ENCODE measurements at regions not wholly inside any gene's neighbourhood (a gene's known extent, or its start where the extent isn't known, plus 50 kb on each side); places are given as distances from the start of the nearest gene placed in this dataset.
"Not testable (repeated sequence)": the region's sequence is repeated elsewhere in the genome, so short reads cannot be mapped to it uniquely, and the experiment has no call there.

- DNase-seq = no peak
Measured at GRCh38 chr14:45705940-45706534, 453.0 kb upstream of the MIS18BP1 start.

GRCh38 chr14:45699471-45699870, 446.5 kb upstream of the MIS18BP1 start:
- no peak for DNase-seq

- no peak for DNase-seq
Measured at GRCh38 chr14:45698462-45699134, 445.6 kb upstream of the MIS18BP1 start.

DNA sequence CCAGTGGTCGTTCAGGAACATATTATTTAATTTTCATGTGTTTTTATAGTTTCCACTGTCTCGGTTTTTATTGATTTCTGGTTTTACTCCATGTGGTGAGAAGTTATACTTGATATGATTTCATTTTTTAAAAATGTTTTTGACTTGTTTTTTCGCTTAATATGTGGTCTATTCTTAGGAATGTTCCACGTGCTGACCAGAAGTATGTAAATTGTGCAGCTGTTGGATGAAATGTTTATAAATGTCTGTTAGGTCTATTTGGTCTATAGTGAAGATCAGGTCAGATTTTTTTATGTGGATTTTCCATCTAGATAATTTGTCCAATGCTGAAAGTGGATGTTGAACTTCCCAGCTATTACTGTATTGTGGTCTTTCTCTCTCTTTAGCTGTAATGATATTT, 433.8 kb upstream of the MIS18BP1 start:
- no peak for DNase-seq

- DNase-seq = no peak
Measured at GRCh38 chr14:45680531-45680930, 427.5 kb upstream of the MIS18BP1 start.

DNA sequence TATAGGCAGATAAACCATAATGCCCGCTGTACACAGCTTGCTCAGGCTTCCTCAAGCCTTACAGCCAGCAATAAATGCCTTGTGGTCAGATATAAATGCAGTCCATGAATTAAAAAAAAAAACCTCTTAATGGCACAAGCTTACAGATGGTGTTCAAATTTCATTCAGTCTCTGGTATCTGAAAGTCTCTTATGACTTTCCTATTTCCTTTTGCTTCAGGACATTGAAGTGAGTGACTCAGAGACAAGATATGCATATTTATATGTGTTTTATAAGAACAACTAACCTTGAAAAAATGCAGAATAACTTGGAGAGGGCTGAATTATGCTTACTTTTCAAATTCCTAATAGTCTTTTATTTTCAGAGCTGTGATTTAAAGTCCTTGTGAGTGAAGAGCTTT, 426.9 kb upstream of the MIS18BP1 start:
- DNase-seq = no peak

DNA sequence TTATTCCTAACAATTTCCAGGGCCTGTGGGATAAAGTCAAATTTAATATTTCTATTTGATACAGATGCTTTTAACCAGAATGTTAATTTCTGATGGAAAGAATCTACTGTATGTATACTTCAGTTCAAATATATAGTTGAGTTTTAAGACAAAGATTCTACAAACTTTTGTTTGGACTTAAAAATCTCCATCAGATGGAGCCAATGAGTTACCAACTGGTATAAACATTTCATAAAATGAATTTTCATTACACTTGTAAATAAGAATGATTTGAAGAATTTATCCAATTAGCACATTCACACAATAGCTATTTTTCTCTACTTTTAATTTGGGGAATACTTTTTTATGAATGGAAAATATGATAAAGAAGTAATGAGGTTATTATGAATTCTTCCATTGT, 425.2 kb upstream of the MIS18BP1 start:
- no peak for DNase-seq

DNA sequence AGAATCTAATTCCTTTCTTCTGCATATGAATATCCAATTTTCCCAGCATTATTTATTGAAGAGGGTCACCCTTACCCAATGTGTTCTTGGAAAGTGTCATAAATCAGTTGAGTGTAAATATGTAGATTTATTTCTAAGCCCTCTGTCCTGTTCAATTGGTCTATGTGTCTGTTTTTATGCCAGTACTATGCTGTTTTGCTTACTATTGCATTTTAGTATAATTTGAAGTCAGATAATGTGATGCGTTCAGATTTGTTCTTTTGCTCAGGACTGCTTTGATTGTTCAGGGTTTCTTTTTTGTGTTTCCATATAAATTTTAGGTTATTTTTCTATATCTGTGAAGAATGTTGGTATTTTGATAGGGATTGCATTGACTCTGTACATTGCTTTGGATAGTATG, 420.4 kb upstream of the MIS18BP1 start:
- DNase-seq = no peak

- no peak for DNase-seq
Measured at GRCh38 chr14:45664668-45665356, 411.8 kb upstream of the MIS18BP1 start.

- no peak for DNase-seq
Measured at GRCh38 chr14:45658917-45659299, 405.9 kb upstream of the MIS18BP1 start.

DNA sequence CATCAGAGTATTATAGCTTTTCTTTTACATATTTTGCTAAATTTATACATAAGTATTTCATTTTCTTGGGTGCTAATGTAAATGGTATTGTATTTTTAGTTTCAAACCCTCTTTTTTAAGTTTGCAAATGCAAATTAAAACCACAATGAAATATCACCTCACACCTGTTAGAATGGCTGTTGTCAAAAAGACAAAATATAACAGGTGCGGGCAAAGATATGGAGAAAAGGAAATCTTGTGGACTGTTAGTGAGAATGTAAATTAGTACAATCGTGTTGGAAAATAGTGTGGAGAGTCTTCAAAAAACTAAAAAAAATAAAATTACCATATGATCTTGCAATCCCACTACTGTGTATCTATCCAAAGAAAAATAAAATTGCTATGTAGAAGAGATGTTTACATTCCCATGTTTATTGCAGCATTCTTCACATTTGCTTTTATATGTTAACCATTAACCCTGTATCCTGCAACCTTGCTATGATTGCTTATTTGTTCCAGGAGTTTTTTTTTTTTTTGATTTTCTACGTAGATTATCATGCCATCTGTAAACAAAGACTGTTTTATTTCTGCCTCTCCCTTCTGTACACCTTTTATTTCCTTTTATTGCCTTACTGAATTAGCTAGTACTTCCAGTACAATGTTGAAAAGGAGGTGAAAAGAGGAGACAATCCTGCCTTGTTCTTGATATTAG, 405.4 kb upstream of the MIS18BP1 start:
- DNase-seq = no peak

GRCh38 chr14:45651890-45652289, 398.9 kb upstream of the MIS18BP1 start:
- no peak for DNase-seq

DNA sequence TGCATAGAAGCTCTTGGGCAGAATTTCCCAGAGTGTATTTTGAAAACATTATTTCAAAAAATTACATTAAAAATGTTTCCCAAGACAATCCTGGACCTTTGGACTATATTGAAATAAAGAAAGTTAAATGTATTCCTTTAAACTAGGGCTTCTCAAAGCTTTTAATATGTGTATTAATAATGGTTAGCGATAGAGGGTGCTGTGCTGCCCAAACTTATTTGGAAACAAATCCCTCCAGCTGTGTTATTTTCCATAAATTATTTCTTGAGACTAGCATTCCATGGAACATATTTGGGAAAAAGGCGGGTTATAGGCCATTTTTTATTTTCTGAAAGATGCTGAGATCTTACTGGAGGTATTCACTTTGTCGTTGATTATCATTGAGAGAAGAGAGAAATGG, 397.8 kb upstream of the MIS18BP1 start:
- DNase-seq = no peak

- DNase-seq = no peak
Measured at GRCh38 chr14:45649051-45649450, 396.0 kb upstream of the MIS18BP1 start.

GRCh38 chr14:45641541-45641940, 388.5 kb upstream of the MIS18BP1 start:
- DNase-seq = no peak

DNA sequence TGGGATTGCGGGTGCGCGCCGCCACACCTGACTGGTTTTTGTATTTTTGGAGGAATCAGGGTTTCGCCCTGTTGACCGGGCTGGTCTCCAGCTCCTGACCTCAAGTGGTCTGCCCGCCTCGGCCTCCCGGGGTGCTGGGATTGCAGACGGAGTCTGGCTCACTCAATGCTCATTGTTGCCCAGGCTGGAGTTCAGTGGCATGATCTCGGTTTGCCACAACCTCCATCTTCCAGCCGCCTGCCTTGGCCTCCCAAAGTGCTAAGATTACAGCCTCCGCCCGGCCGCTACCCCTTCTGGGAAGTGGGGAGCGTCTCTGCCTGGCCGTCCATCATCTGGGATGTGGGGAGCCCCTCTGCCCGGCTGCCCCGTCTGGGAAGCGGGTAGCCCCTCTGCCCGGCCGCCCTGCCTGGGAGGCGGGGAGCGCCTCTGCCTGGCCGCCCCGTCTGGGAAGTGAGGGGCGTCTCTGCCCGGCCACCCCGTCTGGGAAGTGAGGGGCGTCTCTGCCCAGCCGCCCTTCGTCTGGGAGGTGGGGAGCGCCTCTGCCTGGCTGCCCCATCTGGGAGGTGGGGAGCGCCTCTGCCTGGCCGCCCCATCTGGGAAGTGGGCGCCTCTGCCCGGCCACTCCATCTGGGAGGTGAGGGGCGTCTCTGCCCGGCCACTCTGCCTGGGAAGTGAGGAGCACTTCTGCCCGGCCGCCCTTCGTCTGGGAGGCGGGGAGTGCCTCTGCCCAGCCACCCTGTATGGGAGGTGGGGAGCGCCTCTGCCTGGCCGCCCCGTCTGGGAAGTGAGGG, 381.8 kb upstream of the MIS18BP1 start:
- DNase-seq = not testable (repeated sequence)

DNA sequence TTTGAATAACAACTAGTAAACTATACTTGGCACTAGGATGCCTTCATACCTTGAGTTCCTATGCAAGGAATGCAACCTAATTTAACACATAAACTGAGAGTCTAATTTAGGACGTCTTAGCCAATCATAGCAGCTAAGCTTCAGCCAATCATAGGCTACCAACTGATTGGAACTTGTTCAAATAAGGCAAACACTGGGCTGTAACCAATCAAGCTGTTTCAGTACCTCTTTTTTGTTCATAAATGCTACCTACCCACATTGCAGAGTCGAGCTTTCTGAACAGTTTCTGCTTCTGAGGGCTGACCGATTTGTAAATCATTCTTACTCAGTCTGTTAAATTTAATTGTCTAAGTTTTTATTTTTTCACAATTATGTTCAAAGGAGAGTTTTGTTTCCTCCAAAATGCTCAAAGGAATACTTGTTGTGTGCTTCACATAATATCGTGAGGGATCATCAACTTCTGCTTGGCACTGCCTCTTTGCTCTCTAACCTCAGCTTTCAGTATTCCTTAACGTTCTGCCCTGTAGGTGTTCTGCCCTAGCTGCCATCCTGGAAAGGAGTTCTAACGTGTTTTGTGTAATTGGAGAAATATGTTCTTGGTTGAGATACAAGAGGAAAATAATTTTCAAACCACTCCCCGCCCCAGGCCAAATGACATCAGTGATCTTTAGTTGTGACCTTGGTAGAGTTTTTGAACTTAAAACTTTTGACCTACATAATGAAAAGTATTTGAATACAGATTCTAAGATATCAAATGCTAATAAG, 380.4 kb upstream of the MIS18BP1 start:
- no peak for DNase-seq

GRCh38 chr14:45621731-45622130, 368.7 kb upstream of the MIS18BP1 start:
- DNase-seq = no peak

- no peak for DNase-seq
Measured at GRCh38 chr14:45619831-45620230, 366.8 kb upstream of the MIS18BP1 start.

GRCh38 chr14:45610318-45610717, 357.3 kb upstream of the MIS18BP1 start:
- DNase-seq = no peak

DNA sequence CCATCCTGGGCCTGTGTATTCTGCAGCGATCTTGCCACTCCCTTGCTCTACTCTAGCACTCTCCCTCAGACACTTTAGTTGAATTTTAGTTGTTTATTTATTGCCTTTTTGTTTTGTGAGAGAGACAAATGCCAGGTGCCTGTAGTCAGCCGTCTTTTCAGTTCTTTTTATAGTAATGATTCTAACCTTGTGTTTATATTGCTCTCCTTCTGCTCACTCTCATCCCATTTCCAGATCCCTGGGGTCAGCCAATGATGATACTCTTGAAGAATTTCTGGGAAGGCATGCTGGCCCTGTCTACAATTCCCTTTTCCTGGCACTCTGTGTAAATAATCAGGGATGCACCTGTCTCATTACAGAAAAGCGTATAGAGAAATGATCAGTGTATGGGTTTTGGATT, 334.1 kb upstream of the MIS18BP1 start:
- no peak for DNase-seq

GRCh38 chr14:45559626-45560025, 306.6 kb upstream of the MIS18BP1 start:
- DNase-seq = no peak
